CD14-positive monocyte (primary cell): ENCODE measurements at regions not wholly inside any gene's neighbourhood (a gene's known extent, or its start where the extent isn't known, plus 50 kb on each side); places are given as distances from the start of the nearest gene placed in this dataset.
A peak's percentile ranks its signal among the peaks of the same experiment; 100 is the strongest.

Source experiments
- DNase-seq, 3 donors: peaks; one replicate each; pipeline ENCODE4 v3.0.0-alpha.2; 2011 to 2022
- H2AFZ ChIP-seq: 2 replicates; pipeline ENCODE4 v1.6.0; 2012; ENCODE audit warnings: mild to moderate bottlenecking, low read depth, low read length, inconsistent platforms; ENCODE audit not compliant: insufficient read depth, poor library complexity, severe bottlenecking
- H3K27ac ChIP-seq, 2 donors: 1 replicate in 1 of 2; 2 replicates in 1 of 2; pipeline ENCODE4 v1.5.1; 2012 to 2013; ENCODE audit warnings: low read length in 2 of 2, control low read depth in 1 of 2, inconsistent platforms in 1 of 2, low read depth in 1 of 2, mild to moderate bottlenecking in 1 of 2
- H3K27me3 ChIP-seq, 2 donors: one replicate each; pipeline versions ENCODE4 v1.6.0 to v1.6.1; 2011 to 2013; ENCODE audit warnings: low read length in 2 of 2; ENCODE audit not compliant: control insufficient read depth in 2 of 2, insufficient read depth in 2 of 2
- H3K36me3 ChIP-seq, 2 donors: replicated peaks in 1 of 2; 1 replicate in 1 of 2; 2 replicates in 1 of 2; pipeline versions ENCODE4 v1.5.1 to v1.6.1; 2012 to 2013; ENCODE audit warnings: low read length in 2 of 2, control low read depth in 1 of 2, inconsistent platforms in 1 of 2, mild to moderate bottlenecking in 1 of 2; ENCODE audit not compliant: insufficient read depth in 2 of 2, control insufficient read depth in 1 of 2
- H3K4me1 ChIP-seq, 2 donors: 1 replicate in 1 of 2; 2 replicates in 1 of 2; pipeline versions ENCODE4 v1.5.1 to v1.6.1; 2012 to 2013; ENCODE audit warnings: low read length in 2 of 2, control low read depth in 1 of 2, inconsistent platforms in 1 of 2, mild to moderate bottlenecking in 1 of 2, moderate library complexity in 1 of 2; ENCODE audit not compliant: insufficient read depth in 2 of 2, control insufficient read depth in 1 of 2
- H3K4me2 ChIP-seq: replicated peaks from 2 replicates; pipeline ENCODE3; 2012; ENCODE audit warnings: low read length, moderate library complexity, mild to moderate bottlenecking; ENCODE audit not compliant: poor library complexity, severe bottlenecking; ENCODE audit errors: extremely low read depth
- H3K4me3 ChIP-seq, 3 experiments: fragments of 200-600 bp in 1 of 3; sonication (generic) in 1 of 3; replicated peaks in 1 of 3; 1 replicate in 2 of 3; 2 replicates in 1 of 3; pipeline ENCODE4 v1.5.1; 2011 to 2013; ENCODE audit warnings: low read length in 3 of 3, mild to moderate bottlenecking in 3 of 3, control low read depth in 2 of 3, low read depth in 2 of 3, inconsistent platforms in 1 of 3, moderate library complexity in 1 of 3
- H3K79me2 ChIP-seq: 2 replicates; pipeline ENCODE4 v1.6.0; 2012; ENCODE audit warnings: mild to moderate bottlenecking, control low read depth, inconsistent platforms, low read length, moderate library complexity; ENCODE audit not compliant: insufficient read depth
- H3K9ac ChIP-seq: 2 replicates; pipeline ENCODE4 v1.6.0; 2017; ENCODE audit warnings: low read length, mild to moderate bottlenecking; ENCODE audit not compliant: insufficient read depth, poor library complexity, severe bottlenecking
- H3K9me3 ChIP-seq, 2 donors: replicated peaks in 1 of 2; 1 replicate in 1 of 2; 2 replicates in 1 of 2; pipeline versions ENCODE4 v1.5.1 to v1.6.1; 2012 to 2013; ENCODE audit warnings: low read length in 2 of 2, control low read depth in 1 of 2; ENCODE audit not compliant: control insufficient read depth in 1 of 2, insufficient read depth in 1 of 2
- H4K20me1 ChIP-seq: 2 replicates; pipeline ENCODE4 v1.6.0; 2012; ENCODE audit warnings: mild to moderate bottlenecking, low read length, control low read depth, moderate library complexity; ENCODE audit not compliant: insufficient read depth
- H3K27ac Mint-ChIP-seq, 7 donors: one replicate each; pipeline ENCODE4 v1.8.0; 2020; ENCODE audit warnings: mild to moderate bottlenecking in 7 of 7, mixed read lengths in 7 of 7, moderate library complexity in 6 of 7, inconsistent platforms in 2 of 7
- H3K27me3 Mint-ChIP-seq, 3 donors: one replicate each; pipeline ENCODE4 v1.8.0; 2021 to 2022; ENCODE audit warnings: low read depth in 3 of 3, mild to moderate bottlenecking in 3 of 3, mixed read lengths in 3 of 3, moderate library complexity in 3 of 3, inconsistent platforms in 1 of 3
- H3K36me3 Mint-ChIP-seq, 2 donors: one replicate each; pipeline ENCODE4 v1.8.0; 2020; ENCODE audit warnings: mixed read lengths in 2 of 2, inconsistent platforms in 1 of 2, mild to moderate bottlenecking in 1 of 2
- H3K4me1 Mint-ChIP-seq: one replicate; pipeline ENCODE4 v1.8.0; 2020; ENCODE audit warnings: mild to moderate bottlenecking, mixed read lengths
- H3K4me3 Mint-ChIP-seq, 2 donors: one replicate each; pipeline ENCODE4 v1.8.0; 2020; ENCODE audit warnings: mild to moderate bottlenecking in 2 of 2, mixed read lengths in 2 of 2, moderate library complexity in 1 of 2
- H3K9me3 Mint-ChIP-seq, 7 donors: one replicate each; pipeline ENCODE4 v1.8.0; 2020 to 2022; ENCODE audit warnings: mixed read lengths in 7 of 7, mild to moderate bottlenecking in 6 of 7, moderate library complexity in 6 of 7, inconsistent platforms in 2 of 7
- WGBS: methylation state at CpG from one replicate; pipeline ENCODE4 v1.1.5; 2013; ENCODE audit warnings: missing lambda C conversion rate; ENCODE audit not compliant: insufficient coverage; 5-methylcytosine and 5-hydroxymethylcytosine counted together
- intact Hi-C, 2 donors: fragments of 100-400 bp; cut with micrococcal nuclease; formaldehyde crosslinking; loops; one replicate each; pipeline versions ENCODE4 v1.15.0 to v1.15.1; 2023
- TF ChIP-seq, protein P1 (sequence below): fragments of 200-600 bp; IDR thresholded peaks from one replicate; pipeline ENCODE4 v1.8.0; 2022; ENCODE audit warnings: antibody characterized with exemption, mild to moderate bottlenecking

DNA sequence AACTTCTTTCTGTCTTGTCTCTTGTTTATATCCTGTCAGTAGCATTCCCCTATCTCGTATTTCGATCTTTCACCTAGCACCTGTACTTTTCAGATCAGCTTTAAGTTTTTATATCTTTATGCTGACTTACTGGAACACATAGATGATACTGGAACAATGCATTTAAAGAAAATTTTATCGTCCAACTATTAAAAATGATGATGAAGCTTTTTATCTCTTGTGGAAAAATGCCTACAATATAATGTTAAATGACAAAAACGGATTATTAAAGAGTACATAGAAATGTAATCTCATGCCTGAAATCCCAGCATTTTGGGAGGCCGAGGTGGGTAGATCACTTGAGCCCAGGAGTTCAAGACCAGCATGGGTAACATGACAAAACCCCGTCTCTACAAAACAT is 139.5 kb downstream of the ZPLD1 start:
- H3K4me1 ChIP-seq = peaks cover 0 to 2% of the 10 kb centered on the region in 2 donors
- no CpG with 5 or more reads among the region's 6 CpGs for WGBS
- no peak overlapping the region for H3K4me3 Mint-ChIP-seq

DNA sequence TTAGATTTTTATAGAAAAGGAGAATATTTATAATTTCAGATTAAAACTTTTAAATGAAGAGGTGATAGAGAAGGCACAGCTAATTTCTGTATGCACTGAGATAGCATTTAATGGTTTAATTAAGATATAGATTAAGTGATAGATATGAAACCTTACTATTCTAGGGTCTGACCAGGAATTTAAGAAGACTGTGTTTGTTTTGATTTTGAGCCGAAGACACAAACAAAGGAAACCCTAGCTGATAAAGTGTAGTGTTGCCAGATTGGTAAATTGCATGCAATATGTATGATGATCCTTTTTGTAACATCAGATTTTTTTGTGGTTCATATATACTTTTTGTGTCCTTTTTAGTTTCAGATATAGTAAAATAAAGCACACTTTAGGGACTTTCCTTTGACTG is 141.8 kb downstream of the ZPLD1 start:
- Mint-ChIP-seq H3K27ac (peak overlapping the region in 1 of 7 donors; percentile 35), H3K27me3 (no peaks in the 10 kb centered on the region), H3K36me3 (no peaks in the 10 kb centered on the region), H3K9me3 (peaks cover 1 to 13% (median 2%) of the 10 kb centered on the region in 7 donors), H3K4me3 (no peak overlapping the region), H3K4me1 (peaks cover 5% of the 10 kb centered on the region)
- Histone ChIP-seq H2AFZ (no peak overlapping the region), H3K4me2 (no peak overlapping the region), H3K4me1 (peaks cover 0 to 2% of the 10 kb centered on the region in 2 donors), H3K27me3 (no peaks in the 10 kb centered on the region), H3K36me3 (no peaks in the 10 kb centered on the region), H3K27ac (no peak overlapping the region), H3K9me3 (peaks cover 0 to 5% of the 10 kb centered on the region in 2 donors), H3K9ac (no peak overlapping the region), H4K20me1 (no peaks in the 10 kb centered on the region), H3K4me3 (no peak overlapping the region), H3K79me2 (no peaks in the 10 kb centered on the region)
- WGBS = no CpG with 5 or more reads among the region's 1 CpG
- TF ChIP-seq, protein P1, sequence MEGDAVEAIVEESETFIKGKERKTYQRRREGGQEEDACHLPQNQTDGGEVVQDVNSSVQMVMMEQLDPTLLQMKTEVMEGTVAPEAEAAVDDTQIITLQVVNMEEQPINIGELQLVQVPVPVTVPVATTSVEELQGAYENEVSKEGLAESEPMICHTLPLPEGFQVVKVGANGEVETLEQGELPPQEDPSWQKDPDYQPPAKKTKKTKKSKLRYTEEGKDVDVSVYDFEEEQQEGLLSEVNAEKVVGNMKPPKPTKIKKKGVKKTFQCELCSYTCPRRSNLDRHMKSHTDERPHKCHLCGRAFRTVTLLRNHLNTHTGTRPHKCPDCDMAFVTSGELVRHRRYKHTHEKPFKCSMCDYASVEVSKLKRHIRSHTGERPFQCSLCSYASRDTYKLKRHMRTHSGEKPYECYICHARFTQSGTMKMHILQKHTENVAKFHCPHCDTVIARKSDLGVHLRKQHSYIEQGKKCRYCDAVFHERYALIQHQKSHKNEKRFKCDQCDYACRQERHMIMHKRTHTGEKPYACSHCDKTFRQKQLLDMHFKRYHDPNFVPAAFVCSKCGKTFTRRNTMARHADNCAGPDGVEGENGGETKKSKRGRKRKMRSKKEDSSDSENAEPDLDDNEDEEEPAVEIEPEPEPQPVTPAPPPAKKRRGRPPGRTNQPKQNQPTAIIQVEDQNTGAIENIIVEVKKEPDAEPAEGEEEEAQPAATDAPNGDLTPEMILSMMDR = no peak
- intact Hi-C loops = no loop called here
- no peak for DNase-seq

More for the DNA sequence above, 139.5 kb downstream of the ZPLD1 start:
- Histone ChIP-seq H3K4me2 (no peak overlapping the region), H3K36me3 (no peaks in the 10 kb centered on the region), H3K79me2 (no peaks in the 10 kb centered on the region), H3K4me3 (no peak overlapping the region), H3K27me3 (no peaks in the 10 kb centered on the region), H3K9me3 (peaks cover 0 to 5% of the 10 kb centered on the region in 2 donors), H3K27ac (no peak overlapping the region), H3K9ac (no peak overlapping the region), H2AFZ (no peak overlapping the region), H4K20me1 (no peaks in the 10 kb centered on the region)
- DNase-seq = no peak
- Mint-ChIP-seq H3K4me1 (peaks cover 5% of the 10 kb centered on the region), H3K27ac (no peak overlapping the region), H3K36me3 (no peaks in the 10 kb centered on the region), H3K9me3 (peaks cover 1 to 15% (median 2%) of the 10 kb centered on the region in 7 donors), H3K27me3 (no peaks in the 10 kb centered on the region)
- intact Hi-C loops = no loop called here
- TF ChIP-seq, protein P1 = no peak
